Neural cell (in vitro differentiated cells): ENCODE measurements at regions not wholly inside any gene's neighbourhood (a gene's known extent, or its start where the extent isn't known, plus 50 kb on each side); places are given as distances from the start of the nearest gene placed in this dataset.

ENCODE experiments used
- H2AFZ ChIP-seq: fragments of 200-600, 300-800 bp; sonication (generic), shearing (Covaris generic); 2 replicates; pipeline ENCODE4 v1.6.0; 2014; ENCODE audit warnings: low read depth, mild to moderate bottlenecking, antibody characterized with exemption, low read length, moderate library complexity
- H3F3A ChIP-seq: fragments of 200-600 bp; shearing (Covaris generic); 2 replicates; pipeline ENCODE4 v1.6.1; 2016; ENCODE audit warnings: mild to moderate bottlenecking, moderate library complexity, mixed read lengths, antibody characterized with exemption, low read length; ENCODE audit not compliant: insufficient read depth, poor library complexity, severe bottlenecking
- H3K27ac ChIP-seq: fragments of 200-600, 300-800 bp; sonication (generic), shearing (Covaris generic); 2 replicates; pipeline ENCODE4 v1.5.1; 2014; ENCODE audit warnings: mild to moderate bottlenecking, low read length, moderate library complexity
- H3K27me3 ChIP-seq: fragments of 300-800, 200-600 bp; sonication (generic), shearing (Covaris generic); 2 replicates; pipeline ENCODE4 v1.6.0; 2014; ENCODE audit warnings: mild to moderate bottlenecking, low read depth, low read length, moderate library complexity; ENCODE audit not compliant: insufficient read depth
- H3K36me3 ChIP-seq: fragments of 300-800, 200-600 bp; sonication (generic), shearing (Covaris generic); 2 replicates; pipeline ENCODE4 v1.5.1; 2014; ENCODE audit warnings: mild to moderate bottlenecking, antibody characterized with exemption, low read length, moderate library complexity; ENCODE audit not compliant: insufficient read depth
- H3K4me2 ChIP-seq: fragments of 300-800, 200-600 bp; sonication (generic), shearing (Covaris generic); 2 replicates; pipeline ENCODE4 v1.6.0; 2014; ENCODE audit warnings: mild to moderate bottlenecking, low read length
- H3K4me3 ChIP-seq: fragments of 300-800, 200-600 bp; sonication (generic), shearing (Covaris generic); 2 replicates; pipeline ENCODE4 v1.5.1; 2014; ENCODE audit warnings: mild to moderate bottlenecking, low read length, moderate library complexity
- H3K79me2 ChIP-seq: fragments of 200-600 bp; shearing (Covaris generic); replicated peaks from 2 replicates; pipeline ENCODE4 v1.6.0; 2014; ENCODE audit warnings: mild to moderate bottlenecking, low read length, moderate library complexity; ENCODE audit not compliant: insufficient read depth
- H3K9ac ChIP-seq: fragments of 300-800, 200-600 bp; sonication (generic), shearing (Covaris generic); 2 replicates; pipeline ENCODE4 v1.6.1; 2016; ENCODE audit warnings: mild to moderate bottlenecking, low read length, mixed read lengths
- H3K9me2 ChIP-seq: fragments of 200-600 bp; shearing (Covaris generic); 2 replicates; pipeline ENCODE4 v1.6.1; 2016; ENCODE audit warnings: mild to moderate bottlenecking, low read length, mixed read lengths; ENCODE audit not compliant: insufficient read depth
- H3K9me3 ChIP-seq: fragments of 200-600, 300-800 bp; sonication (generic), shearing (Covaris generic); 2 replicates; pipeline ENCODE4 v1.6.1; 2016; ENCODE audit warnings: mild to moderate bottlenecking, mixed run types, low read length, moderate library complexity, mixed read lengths
- H4K20me1 ChIP-seq: fragments of 200-600 bp; shearing (Covaris generic); 2 replicates; pipeline ENCODE4 v1.6.1; 2016; ENCODE audit warnings: mild to moderate bottlenecking, mixed run types; ENCODE audit not compliant: insufficient read depth
- EP300 ChIP-seq: fragments of 450-650 bp; conservative IDR thresholded peaks from 2 replicates; pipeline ENCODE4 v1.6.1; 2014; ENCODE audit warnings: antibody characterized with exemption, mild to moderate bottlenecking, moderate library complexity; ENCODE audit not compliant: poor library complexity, severe bottlenecking
- EZH2 ChIP-seq: fragments of 200-600, 300-800 bp; shearing (Covaris generic), sonication (generic); IDR thresholded peaks from 2 replicates; pipeline ENCODE4 v1.6.1; 2014; ENCODE audit warnings: antibody characterized with exemption, low read length, borderline replicate concordance, mild to moderate bottlenecking; ENCODE audit not compliant: insufficient read depth, poor library complexity, severe bottlenecking
- MXI1 ChIP-seq: fragments of 450-650 bp; conservative IDR thresholded peaks from 2 replicates; pipeline ENCODE4 v1.6.1; 2014; ENCODE audit warnings: antibody characterized with exemption, mild to moderate bottlenecking; ENCODE audit not compliant: poor library complexity, severe bottlenecking
- POLR2AphosphoS5 ChIP-seq: IDR thresholded peaks from 2 replicates; pipeline ENCODE4 v1.6.1; 2012
- RAD21 ChIP-seq: fragments of 450-650 bp; conservative IDR thresholded peaks from 2 replicates; pipeline ENCODE4 v1.6.1; 2014; ENCODE audit warnings: antibody characterized with exemption, mild to moderate bottlenecking, moderate library complexity
- SMC3 ChIP-seq: fragments of 450-650 bp; conservative IDR thresholded peaks from 2 replicates; pipeline ENCODE4 v1.6.1; 2014; ENCODE audit warnings: antibody characterized with exemption, mild to moderate bottlenecking, moderate library complexity; ENCODE audit not compliant: poor library complexity
- TAF1 ChIP-seq: IDR thresholded peaks from 2 replicates; pipeline ENCODE4 v1.6.1; 2012; ENCODE audit warnings: low read depth
- TF ChIP-seq, protein P1 (sequence below): IDR thresholded peaks from 2 replicates; pipeline ENCODE4 v1.6.1; 2012; ENCODE audit warnings: borderline replicate concordance
- TF ChIP-seq, protein P2 (sequence below): fragments of 450-650 bp; IDR thresholded peaks from 2 replicates; pipeline ENCODE4 v1.5.1; 2014; ENCODE audit warnings: antibody characterized with exemption, mild to moderate bottlenecking, moderate library complexity; ENCODE audit not compliant: poor library complexity, severe bottlenecking

DNA sequence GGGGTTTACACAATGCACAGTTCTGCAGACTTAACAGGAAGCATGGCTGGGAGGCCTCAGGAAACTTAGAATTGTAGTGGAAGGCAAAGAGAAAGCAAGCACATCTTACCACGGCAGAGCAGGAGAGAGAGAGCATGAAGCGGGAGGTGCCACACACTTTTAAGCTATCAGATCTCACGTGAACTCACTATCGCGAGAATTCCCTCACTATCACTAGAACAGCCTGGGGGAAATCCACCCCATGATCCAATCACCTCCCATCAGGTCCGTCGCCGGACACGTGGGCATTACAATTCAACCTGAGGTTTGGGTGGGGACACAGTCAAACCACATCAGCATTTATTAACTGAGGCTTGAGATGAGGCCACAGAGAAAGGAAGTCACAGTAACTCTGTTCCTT, 326.7 kb downstream of the C16orf95 start:
- TF ChIP-seq MXI1, result no peak
- TF ChIP-seq, protein P1, sequence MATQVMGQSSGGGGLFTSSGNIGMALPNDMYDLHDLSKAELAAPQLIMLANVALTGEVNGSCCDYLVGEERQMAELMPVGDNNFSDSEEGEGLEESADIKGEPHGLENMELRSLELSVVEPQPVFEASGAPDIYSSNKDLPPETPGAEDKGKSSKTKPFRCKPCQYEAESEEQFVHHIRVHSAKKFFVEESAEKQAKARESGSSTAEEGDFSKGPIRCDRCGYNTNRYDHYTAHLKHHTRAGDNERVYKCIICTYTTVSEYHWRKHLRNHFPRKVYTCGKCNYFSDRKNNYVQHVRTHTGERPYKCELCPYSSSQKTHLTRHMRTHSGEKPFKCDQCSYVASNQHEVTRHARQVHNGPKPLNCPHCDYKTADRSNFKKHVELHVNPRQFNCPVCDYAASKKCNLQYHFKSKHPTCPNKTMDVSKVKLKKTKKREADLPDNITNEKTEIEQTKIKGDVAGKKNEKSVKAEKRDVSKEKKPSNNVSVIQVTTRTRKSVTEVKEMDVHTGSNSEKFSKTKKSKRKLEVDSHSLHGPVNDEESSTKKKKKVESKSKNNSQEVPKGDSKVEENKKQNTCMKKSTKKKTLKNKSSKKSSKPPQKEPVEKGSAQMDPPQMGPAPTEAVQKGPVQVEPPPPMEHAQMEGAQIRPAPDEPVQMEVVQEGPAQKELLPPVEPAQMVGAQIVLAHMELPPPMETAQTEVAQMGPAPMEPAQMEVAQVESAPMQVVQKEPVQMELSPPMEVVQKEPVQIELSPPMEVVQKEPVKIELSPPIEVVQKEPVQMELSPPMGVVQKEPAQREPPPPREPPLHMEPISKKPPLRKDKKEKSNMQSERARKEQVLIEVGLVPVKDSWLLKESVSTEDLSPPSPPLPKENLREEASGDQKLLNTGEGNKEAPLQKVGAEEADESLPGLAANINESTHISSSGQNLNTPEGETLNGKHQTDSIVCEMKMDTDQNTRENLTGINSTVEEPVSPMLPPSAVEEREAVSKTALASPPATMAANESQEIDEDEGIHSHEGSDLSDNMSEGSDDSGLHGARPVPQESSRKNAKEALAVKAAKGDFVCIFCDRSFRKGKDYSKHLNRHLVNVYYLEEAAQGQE, result no peak
- TF ChIP-seq RAD21, result no peak
- TF ChIP-seq, protein P2, sequence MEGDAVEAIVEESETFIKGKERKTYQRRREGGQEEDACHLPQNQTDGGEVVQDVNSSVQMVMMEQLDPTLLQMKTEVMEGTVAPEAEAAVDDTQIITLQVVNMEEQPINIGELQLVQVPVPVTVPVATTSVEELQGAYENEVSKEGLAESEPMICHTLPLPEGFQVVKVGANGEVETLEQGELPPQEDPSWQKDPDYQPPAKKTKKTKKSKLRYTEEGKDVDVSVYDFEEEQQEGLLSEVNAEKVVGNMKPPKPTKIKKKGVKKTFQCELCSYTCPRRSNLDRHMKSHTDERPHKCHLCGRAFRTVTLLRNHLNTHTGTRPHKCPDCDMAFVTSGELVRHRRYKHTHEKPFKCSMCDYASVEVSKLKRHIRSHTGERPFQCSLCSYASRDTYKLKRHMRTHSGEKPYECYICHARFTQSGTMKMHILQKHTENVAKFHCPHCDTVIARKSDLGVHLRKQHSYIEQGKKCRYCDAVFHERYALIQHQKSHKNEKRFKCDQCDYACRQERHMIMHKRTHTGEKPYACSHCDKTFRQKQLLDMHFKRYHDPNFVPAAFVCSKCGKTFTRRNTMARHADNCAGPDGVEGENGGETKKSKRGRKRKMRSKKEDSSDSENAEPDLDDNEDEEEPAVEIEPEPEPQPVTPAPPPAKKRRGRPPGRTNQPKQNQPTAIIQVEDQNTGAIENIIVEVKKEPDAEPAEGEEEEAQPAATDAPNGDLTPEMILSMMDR, result no peak
- no peak for TF ChIP-seq EZH2
- TF ChIP-seq POLR2AphosphoS5, result no peak
- no peak for TF ChIP-seq SMC3
- TF ChIP-seq EP300, result no peak
- no peak for TF ChIP-seq TAF1
- H3K9me3 ChIP-seq, result no peaks in the 10 kb centered on the region
- no peaks in the 10 kb centered on the region for H3K79me2 ChIP-seq
- H3F3A ChIP-seq, result no peaks in the 10 kb centered on the region
- H3K27me3 ChIP-seq, result no peaks in the 10 kb centered on the region
- no peak overlapping the region for H3K9ac ChIP-seq
- H2AFZ ChIP-seq, result no peak overlapping the region
- no peak overlapping the region for H3K4me3 ChIP-seq
- no peak overlapping the region for H3K27ac ChIP-seq
- H4K20me1 ChIP-seq, result no peaks in the 10 kb centered on the region
- no peak overlapping the region for H3K4me2 ChIP-seq
- no peaks in the 10 kb centered on the region for H3K36me3 ChIP-seq
- no peaks in the 10 kb centered on the region for H3K9me2 ChIP-seq

DNA sequence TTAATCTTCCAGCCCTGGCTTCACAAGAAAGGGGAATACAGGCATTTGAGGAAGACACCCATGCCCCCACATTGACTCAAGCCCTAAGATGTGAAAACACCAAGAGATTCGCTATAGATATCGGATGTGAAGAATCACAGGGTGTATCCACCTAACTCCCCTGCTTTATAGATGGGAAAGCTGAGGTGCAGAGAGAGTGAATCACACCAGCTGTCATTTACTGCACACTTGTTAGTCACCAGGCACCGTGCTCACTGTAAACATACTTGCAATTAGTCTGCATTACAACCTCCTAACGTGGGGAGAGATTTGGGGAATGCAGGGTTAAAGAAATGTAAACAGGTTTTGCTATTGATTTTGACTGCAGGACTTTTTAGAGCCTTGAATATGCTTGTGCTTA, 325.5 kb downstream of the C16orf95 start:
- Histone ChIP-seq H3K79me2 (no peaks in the 10 kb centered on the region), H3K9me2 (no peaks in the 10 kb centered on the region), H2AFZ (no peak overlapping the region), H3K4me3 (no peak overlapping the region), H3K27me3 (no peaks in the 10 kb centered on the region), H3K9me3 (no peaks in the 10 kb centered on the region), H3F3A (no peaks in the 10 kb centered on the region), H3K4me2 (no peak overlapping the region), H4K20me1 (no peaks in the 10 kb centered on the region), H3K27ac (no peak overlapping the region), H3K36me3 (no peaks in the 10 kb centered on the region), H3K9ac (no peak overlapping the region)
- TF ChIP-seq EZH2, result no peak
- TF ChIP-seq POLR2AphosphoS5, result no peak
- TF ChIP-seq SMC3, result no peak
- no peak for TF ChIP-seq RAD21
- TF ChIP-seq, protein P1, result no peak
- TF ChIP-seq, protein P2, result no peak
- no peak for TF ChIP-seq TAF1
- no peak for TF ChIP-seq MXI1
- TF ChIP-seq EP300, result no peak
